Activated naive CD4-positive, alpha-beta T cell treated with anti-CD3 and anti-CD28 coated beads, Interleukin-2, amount 10 ng/mL, durations not matched to agents 7 days and 5 days (primary cell): ENCODE measurements at regions not wholly inside any gene's neighbourhood (a gene's known extent, or its start where the extent isn't known, plus 50 kb on each side); places are given as distances from the start of the nearest gene placed in this dataset.

Experiments
- CTCF ChIA-PET: fragments of 350-600 bp; sonication (Branson Sonifier 250); formaldehyde crosslinking; loops from one replicate; lab custom pipeline; 2021; ENCODE audit warnings: antibody characterized with exemption; lab: Charles Lee
- DNase-seq: peaks from one replicate; pipeline ENCODE4 v3.0.0-alpha.2; 2020
- H3K27ac Mint-ChIP-seq: one replicate; pipeline ENCODE4 v1.8.0; 2021; ENCODE audit warnings: mild to moderate bottlenecking, moderate library complexity, mixed read lengths
- H3K27me3 Mint-ChIP-seq: one replicate; pipeline ENCODE4 v1.8.0; 2021; ENCODE audit warnings: mild to moderate bottlenecking, mixed read lengths
- H3K36me3 Mint-ChIP-seq: one replicate; pipeline ENCODE4 v1.8.0; 2021; ENCODE audit warnings: mixed read lengths
- H3K4me1 Mint-ChIP-seq: one replicate; pipeline ENCODE4 v1.8.0; 2021; ENCODE audit warnings: mixed read lengths
- H3K4me3 Mint-ChIP-seq: one replicate; pipeline ENCODE4 v1.8.0; 2021; ENCODE audit warnings: mild to moderate bottlenecking, moderate library complexity, mixed read lengths
- H3K9me3 Mint-ChIP-seq: one replicate; pipeline ENCODE4 v1.8.0; 2021; ENCODE audit warnings: mixed read lengths

DNA sequence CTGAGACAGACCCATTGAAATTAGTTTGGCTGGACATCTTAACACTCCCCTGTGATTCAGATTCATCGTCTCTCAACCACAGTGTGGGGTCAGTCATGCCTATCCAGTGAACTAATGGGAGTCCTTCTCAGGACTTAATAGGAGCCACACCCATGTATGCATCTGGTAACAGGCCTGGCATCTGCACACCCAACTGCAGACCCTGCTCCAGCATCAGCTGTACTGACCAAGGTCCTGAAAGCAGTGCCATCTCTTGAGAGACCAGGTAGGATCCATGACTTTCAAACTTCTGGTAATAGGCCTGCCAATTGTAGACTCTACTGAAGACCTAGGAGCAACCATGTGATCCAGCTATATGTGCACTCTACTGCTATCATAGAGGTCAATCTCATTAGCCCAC is 363.6 kb upstream of the POU3F2 start:
- Mint-ChIP-seq H3K27ac (no peak overlapping the region), H3K4me3 (no peak overlapping the region), H3K36me3 (no peaks in the 10 kb centered on the region), H3K4me1 (no peaks in the 10 kb centered on the region), H3K9me3 (peaks cover 1% of the 10 kb centered on the region), H3K27me3 (no peaks in the 10 kb centered on the region)
- CTCF ChIA-PET, result no interaction called here
- no peak for DNase-seq

DNA sequence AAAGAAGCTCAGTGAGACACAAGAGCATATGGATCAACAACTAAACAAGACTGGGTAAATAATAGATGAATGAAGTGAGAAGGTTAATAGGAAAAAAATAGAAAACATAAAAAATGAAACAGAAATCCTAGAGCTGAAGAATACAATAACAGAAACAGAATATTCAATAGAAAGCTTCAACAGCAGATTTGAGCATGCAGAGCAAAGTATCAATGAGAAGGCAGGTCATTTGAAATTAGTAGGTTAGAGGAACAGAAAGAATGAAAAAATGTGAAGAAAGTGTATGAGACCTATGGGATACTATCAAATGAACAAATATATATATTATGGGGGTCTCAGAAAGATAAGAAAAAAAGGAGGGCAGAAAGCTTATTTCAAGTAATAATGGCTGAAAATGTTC is 362.9 kb upstream of the POU3F2 start:
- H3K4me1 Mint-ChIP-seq, result no peaks in the 10 kb centered on the region
- no peaks in the 10 kb centered on the region for H3K27me3 Mint-ChIP-seq
- no peak overlapping the region for H3K4me3 Mint-ChIP-seq
- DNase-seq, result no peak
- peaks cover 1% of the 10 kb centered on the region for H3K9me3 Mint-ChIP-seq
- H3K27ac Mint-ChIP-seq, result no peak overlapping the region
- H3K36me3 Mint-ChIP-seq, result no peaks in the 10 kb centered on the region
- CTCF ChIA-PET, result no interaction called here

DNA sequence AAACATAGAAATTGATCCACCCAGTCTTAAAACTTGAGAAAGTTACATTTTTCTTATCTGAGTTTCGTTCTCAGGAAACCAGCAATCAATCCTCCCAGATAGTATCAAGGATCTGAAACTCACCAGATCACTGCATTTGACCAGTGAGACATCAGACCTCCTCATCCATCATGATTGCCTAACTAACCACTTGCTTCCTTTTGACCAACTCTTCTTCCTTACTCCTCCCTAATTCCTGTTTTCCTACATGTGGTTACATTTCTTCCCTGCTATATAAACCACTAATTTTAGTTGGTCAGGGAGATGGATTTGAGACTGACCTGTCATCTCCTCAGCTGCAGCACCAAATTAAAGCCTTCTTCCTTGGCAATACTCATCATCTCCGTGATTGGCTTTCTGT is 357.1 kb upstream of the POU3F2 start:
- no peak for DNase-seq

DNA sequence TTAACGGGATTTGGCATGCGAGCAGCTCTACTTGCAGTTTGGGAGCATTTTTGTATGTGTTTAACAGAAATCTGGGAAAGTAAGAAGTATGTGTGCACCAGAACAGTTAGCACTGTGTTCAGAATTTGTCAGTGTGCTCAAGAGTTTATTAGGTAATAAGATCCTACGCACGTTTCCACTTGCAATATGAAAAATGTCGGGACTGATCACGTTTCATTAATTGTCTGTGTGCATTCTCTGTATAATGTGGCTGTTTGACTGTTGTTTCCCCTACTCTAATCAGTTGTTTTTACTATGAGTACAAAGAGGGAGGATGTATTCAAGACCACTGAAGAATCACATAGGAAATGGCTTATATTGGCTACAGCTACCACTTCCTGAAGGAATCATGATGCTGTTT is 349.7 kb upstream of the POU3F2 start:
- no peak for DNase-seq
- peaks cover 4% of the 10 kb centered on the region for H3K9me3 Mint-ChIP-seq
- no peaks in the 10 kb centered on the region for H3K4me1 Mint-ChIP-seq
- H3K27ac Mint-ChIP-seq, result no peak overlapping the region
- CTCF ChIA-PET, result no interaction called here
- H3K36me3 Mint-ChIP-seq, result no peaks in the 10 kb centered on the region
- H3K27me3 Mint-ChIP-seq, result no peaks in the 10 kb centered on the region
- no peak overlapping the region for H3K4me3 Mint-ChIP-seq

More for the DNA sequence above, 357.1 kb upstream of the POU3F2 start:
- CTCF ChIA-PET, result no interaction called here
- Mint-ChIP-seq H3K36me3 (no peaks in the 10 kb centered on the region), H3K4me3 (no peak overlapping the region), H3K4me1 (no peaks in the 10 kb centered on the region), H3K27ac (no peak overlapping the region), H3K27me3 (no peaks in the 10 kb centered on the region), H3K9me3 (peaks cover 4% of the 10 kb centered on the region)

DNA sequence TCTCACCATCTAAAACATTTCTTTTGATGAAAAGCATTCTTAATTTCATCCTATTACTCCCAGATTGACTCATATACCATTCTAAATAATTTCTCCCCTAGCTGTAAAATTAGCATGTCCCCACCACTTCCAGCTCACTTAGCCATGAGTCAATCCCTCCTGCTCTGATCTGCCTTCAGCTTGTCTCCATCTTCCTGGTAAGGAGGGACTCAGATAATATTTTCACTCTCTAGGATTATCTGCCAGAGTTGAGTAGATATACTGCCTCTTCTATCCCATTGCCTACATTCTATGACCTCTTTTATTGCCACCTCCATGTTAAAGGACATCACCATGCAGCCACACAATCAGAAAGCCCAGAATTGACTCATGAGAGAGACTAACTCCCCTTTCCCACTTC is 348.8 kb upstream of the POU3F2 start:
- Mint-ChIP-seq H3K9me3 (no peaks in the 10 kb centered on the region), H3K4me3 (no peak overlapping the region), H3K27ac (no peak overlapping the region), H3K36me3 (no peaks in the 10 kb centered on the region), H3K4me1 (no peaks in the 10 kb centered on the region), H3K27me3 (no peaks in the 10 kb centered on the region)
- no peak for DNase-seq
- CTCF ChIA-PET, result no interaction called here

DNA sequence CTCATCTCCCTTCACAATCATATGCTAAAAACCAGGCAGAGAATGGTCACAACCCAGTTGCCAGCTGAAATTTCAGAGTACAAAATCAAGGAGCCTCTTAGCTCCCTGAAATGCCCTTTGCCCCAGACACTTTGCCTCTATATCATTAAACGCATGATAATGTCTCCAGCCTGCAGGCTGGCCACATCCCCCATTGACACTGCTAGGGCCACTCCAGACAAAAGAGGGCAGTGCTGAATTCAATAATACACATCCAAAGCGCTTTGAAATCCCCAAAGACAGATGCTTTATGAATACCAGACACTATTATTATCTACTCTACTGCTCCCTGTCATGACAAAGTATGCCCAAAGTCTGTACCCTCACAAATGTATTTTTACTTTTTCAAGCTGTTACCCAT is 348.3 kb upstream of the POU3F2 start:
- no peaks in the 10 kb centered on the region for H3K27me3 Mint-ChIP-seq
- no peaks in the 10 kb centered on the region for H3K4me1 Mint-ChIP-seq

DNA sequence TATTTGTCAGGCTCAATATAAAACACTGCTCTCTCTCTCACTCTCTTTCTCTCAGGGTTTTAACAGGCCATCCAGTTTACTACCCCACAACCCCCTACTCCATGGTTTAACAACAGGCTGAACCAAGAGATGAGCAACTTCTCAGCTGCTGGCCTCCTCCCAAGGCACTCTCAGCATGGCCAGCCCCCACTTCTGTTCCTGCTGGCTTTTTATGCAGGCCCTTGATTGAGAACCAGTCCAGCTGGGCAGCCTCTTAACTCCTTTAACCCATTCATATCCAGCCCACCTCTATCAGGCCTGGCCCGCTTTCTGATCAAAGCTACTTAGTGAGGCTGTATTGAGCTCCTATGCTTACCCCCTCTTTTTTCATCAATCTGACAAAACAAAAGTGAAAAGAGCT is 346.8 kb upstream of the POU3F2 start:
- CTCF ChIA-PET, result no interaction called here
- H3K4me1 Mint-ChIP-seq, result no peaks in the 10 kb centered on the region

More for the DNA sequence above, 348.3 kb upstream of the POU3F2 start:
- H3K9me3 Mint-ChIP-seq, result no peaks in the 10 kb centered on the region
- DNase-seq, result no peak
- H3K36me3 Mint-ChIP-seq, result no peaks in the 10 kb centered on the region
- H3K4me3 Mint-ChIP-seq, result no peak overlapping the region
- CTCF ChIA-PET, result no interaction called here
- H3K27ac Mint-ChIP-seq, result no peak overlapping the region

DNA sequence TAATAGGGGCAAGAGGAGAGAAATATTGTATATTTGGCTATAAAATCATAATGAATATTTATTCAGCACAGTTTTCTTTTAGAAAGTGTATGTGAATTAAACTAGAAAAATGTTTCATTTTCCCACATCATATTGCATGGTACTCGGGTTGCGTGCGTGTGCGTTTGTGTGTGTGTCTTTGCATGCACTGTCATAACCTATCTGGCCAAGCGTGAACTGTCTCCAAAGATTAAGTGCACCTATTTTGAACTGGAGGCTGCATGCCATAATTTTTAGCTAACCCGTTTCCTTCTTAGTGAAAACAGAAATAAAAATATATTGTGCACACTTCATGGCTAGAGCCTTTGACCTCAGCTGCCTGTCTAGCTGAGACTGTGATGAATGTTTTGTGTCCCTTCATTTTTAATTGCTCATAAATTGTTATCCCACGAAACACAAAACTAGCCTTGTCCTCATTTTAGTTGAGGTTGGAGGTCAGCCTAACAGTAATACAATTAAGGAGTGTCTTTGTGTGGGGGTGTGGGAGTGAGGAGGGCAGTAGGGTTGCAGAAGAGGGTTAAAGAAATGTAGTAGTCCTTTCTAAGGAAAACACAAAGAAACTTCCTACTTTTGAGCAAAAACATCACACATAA is 336.1 kb upstream of the POU3F2 start:
- no peak overlapping the region for H3K27ac Mint-ChIP-seq
- H3K4me1 Mint-ChIP-seq, result no peaks in the 10 kb centered on the region
- no peak for DNase-seq
- no peaks in the 10 kb centered on the region for H3K27me3 Mint-ChIP-seq
- H3K9me3 Mint-ChIP-seq, result no peaks in the 10 kb centered on the region
- no peak overlapping the region for H3K4me3 Mint-ChIP-seq
- CTCF ChIA-PET, result no interaction called here
- no peaks in the 10 kb centered on the region for H3K36me3 Mint-ChIP-seq

More for the DNA sequence above, 346.8 kb upstream of the POU3F2 start:
- H3K27me3 Mint-ChIP-seq, result no peaks in the 10 kb centered on the region
- no peak for DNase-seq
- no peak overlapping the region for H3K4me3 Mint-ChIP-seq
- H3K27ac Mint-ChIP-seq, result no peak overlapping the region
- no peaks in the 10 kb centered on the region for H3K36me3 Mint-ChIP-seq
- no peaks in the 10 kb centered on the region for H3K9me3 Mint-ChIP-seq

DNA sequence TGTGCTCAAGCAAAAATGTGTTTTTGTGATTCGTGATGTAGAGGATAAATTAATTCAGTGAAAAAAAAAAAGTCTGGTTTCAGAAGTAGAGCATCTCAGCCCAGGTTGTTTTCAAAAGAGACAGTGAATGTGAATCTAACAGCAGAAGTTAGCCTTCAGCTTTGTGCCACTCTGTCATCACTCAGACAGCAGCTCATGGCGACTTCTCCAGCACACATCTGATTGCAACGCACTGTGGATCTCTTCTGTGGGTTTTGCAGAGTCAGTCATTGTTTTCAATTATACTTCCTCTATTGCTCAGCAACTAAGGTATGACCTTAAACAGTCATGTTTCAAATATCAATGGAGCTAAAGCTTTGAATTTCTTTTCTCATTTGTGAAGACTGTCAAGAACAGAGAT is 335.5 kb upstream of the POU3F2 start:
- no peaks in the 10 kb centered on the region for H3K9me3 Mint-ChIP-seq
- no peak for DNase-seq
- H3K36me3 Mint-ChIP-seq, result no peaks in the 10 kb centered on the region
- H3K27ac Mint-ChIP-seq, result no peak overlapping the region
- CTCF ChIA-PET, result no interaction called here
- no peak overlapping the region for H3K4me3 Mint-ChIP-seq
- no peaks in the 10 kb centered on the region for H3K27me3 Mint-ChIP-seq
- H3K4me1 Mint-ChIP-seq, result no peaks in the 10 kb centered on the region

DNA sequence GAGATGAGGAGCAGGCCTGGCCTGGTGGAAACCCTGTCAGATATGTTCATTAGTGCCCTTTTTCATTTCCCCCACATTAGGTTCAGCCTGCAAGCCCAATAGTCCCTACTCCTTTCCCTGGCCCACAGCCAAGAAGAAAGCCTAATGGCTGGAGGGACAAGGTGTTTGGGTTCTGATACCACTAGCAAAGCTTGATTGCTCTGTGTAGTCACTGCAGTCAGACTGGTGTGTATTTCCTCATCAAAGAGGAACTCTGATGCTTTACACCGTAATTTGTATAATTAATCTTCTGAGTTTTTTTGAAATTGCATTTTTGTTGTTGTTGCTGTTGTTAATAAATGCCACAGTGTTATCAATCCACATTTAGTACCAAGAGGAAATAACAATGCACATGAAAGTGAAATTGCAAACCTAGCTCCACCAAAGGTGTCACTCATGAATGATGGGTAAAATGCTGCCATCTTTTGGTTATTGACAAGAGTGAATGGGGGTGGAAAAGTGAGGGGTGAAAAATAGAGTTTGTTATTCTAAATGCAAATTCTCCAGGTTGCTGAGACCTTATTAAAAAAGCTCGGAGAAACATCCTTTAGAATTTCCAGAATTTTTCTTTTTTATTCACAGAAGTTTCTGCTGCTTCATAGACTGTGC is 320.2 kb upstream of the POU3F2 start:
- no peaks in the 10 kb centered on the region for H3K9me3 Mint-ChIP-seq
- H3K27me3 Mint-ChIP-seq, result no peaks in the 10 kb centered on the region
- DNase-seq, result no peak
- no peak overlapping the region for H3K27ac Mint-ChIP-seq
- no peaks in the 10 kb centered on the region for H3K4me1 Mint-ChIP-seq
- no peaks in the 10 kb centered on the region for H3K36me3 Mint-ChIP-seq
- CTCF ChIA-PET, result interaction anchor here (0.7 kb wide), 1 partner anchor 349 kb away, joined by 3 read pairs; no protein-coding TSS in a partner anchor
- no peak overlapping the region for H3K4me3 Mint-ChIP-seq

DNA sequence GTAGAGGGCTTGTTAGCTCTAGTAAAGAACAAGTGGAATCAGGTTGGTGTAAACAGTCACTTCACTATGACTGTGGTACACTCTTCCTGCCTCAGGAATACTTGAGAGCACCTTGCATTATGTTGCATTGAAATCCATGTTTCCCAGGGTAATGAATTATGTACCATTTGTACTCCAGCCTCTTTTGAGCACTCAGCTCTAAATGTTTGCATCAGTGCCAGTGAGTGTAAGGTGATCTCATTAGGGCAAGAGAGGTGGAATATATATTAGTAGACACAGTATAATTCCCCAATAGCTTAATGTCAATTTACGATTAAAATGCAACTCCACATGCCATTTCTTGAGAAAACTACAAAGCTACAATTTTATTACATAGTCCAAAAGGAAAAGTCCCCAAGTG is 319.6 kb upstream of the POU3F2 start:
- DNase-seq, result no peak
- CTCF ChIA-PET, result interaction anchor here (0.7 kb wide), 1 partner anchor 349 kb away, joined by 3 read pairs; no protein-coding TSS in a partner anchor
- Mint-ChIP-seq H3K4me1 (no peaks in the 10 kb centered on the region), H3K27ac (no peak overlapping the region), H3K4me3 (no peak overlapping the region), H3K27me3 (no peaks in the 10 kb centered on the region), H3K9me3 (no peaks in the 10 kb centered on the region), H3K36me3 (no peaks in the 10 kb centered on the region)

DNA sequence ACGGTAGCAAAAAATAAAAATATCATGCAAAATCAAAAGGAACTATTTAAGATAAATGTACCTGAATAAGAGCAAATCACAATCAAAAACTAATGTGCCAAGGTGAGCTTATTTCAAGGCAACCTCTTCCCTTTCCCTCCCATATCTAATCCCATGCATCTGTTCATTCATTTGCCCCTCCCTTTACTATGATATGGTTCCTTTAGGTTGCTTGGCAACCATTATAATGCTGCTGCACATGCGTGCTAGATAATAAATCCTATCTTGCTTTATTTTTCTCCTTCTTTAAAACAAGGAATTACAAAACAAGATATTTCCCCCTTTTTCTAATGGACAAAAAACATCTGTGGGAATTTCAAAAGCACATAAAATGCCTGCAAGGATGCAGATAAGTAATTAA is 318.2 kb upstream of the POU3F2 start:
- Mint-ChIP-seq H3K36me3 (no peaks in the 10 kb centered on the region), H3K4me3 (no peak overlapping the region), H3K27ac (no peak overlapping the region), H3K27me3 (no peaks in the 10 kb centered on the region), H3K4me1 (no peaks in the 10 kb centered on the region), H3K9me3 (peaks cover 3% of the 10 kb centered on the region)
- CTCF ChIA-PET, result no interaction called here
- DNase-seq, result no peak

DNA sequence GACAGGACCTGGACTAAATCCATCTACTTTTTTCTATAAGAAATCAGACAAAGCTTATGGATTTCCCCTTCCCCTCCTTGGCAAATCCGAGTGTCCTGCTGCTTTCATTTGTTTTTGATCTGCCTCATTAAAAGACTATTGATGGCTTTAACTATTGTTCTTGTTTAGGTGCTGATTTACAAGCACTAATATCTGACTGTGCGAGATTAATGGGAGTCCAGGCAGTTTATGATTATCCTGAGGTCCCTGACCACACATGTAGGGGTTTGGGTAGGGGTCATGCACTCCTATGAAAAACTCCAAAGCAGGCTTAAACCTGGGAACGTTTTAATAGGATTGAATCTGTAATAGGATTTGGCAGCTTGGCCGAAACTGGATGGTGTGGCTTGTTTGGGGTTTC is 317.5 kb upstream of the POU3F2 start:
- Mint-ChIP-seq H3K27ac (no peak overlapping the region), H3K27me3 (no peaks in the 10 kb centered on the region), H3K4me1 (no peaks in the 10 kb centered on the region), H3K9me3 (peaks cover 3% of the 10 kb centered on the region), H3K4me3 (no peak overlapping the region), H3K36me3 (no peaks in the 10 kb centered on the region)
- no peak for DNase-seq
- CTCF ChIA-PET, result no interaction called here

DNA sequence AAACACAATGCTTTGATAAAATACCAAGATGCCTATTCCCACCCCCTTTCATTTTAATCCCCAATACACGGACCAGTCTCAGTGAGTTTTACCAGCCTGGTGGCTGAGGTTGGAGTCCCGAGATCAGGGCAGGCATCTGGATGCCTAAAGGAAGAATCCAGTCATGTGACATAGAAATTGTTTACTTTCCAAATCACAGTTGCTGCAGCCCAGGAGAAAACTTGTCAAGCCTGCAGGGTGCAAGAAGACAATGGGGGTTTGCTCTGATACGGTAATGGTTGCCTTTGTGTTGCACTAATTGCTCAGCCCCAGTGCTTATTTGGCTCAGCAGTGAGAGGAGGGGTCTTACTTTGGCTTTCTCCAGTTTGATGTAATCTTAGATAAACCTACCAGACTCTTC is 308.5 kb upstream of the POU3F2 start:
- H3K9me3 Mint-ChIP-seq, result peaks cover 3% of the 10 kb centered on the region
- no peak overlapping the region for H3K4me3 Mint-ChIP-seq
- H3K4me1 Mint-ChIP-seq, result no peaks in the 10 kb centered on the region
- no peak for DNase-seq
- no peaks in the 10 kb centered on the region for H3K36me3 Mint-ChIP-seq
- H3K27ac Mint-ChIP-seq, result no peak overlapping the region
- CTCF ChIA-PET, result no interaction called here
- no peaks in the 10 kb centered on the region for H3K27me3 Mint-ChIP-seq

DNA sequence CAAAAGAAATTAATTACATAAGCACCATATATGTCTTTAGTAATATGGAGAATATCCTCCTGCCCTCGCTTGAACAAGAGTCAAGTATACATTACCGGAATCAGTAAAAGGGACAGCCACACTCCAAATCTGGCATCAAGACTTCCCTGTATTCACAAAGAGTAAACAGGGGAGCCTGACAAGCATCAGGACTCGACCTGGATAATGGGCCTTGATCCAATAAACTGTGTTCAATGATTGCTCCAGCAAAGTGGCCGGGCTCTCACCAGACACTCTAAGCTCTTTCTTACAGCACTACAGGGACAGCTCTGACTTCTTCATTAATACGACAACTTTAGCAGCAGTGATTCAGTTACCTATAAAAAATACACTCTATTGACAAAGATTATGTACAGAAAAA is 307.9 kb upstream of the POU3F2 start:
- Mint-ChIP-seq H3K27me3 (no peaks in the 10 kb centered on the region), H3K27ac (no peak overlapping the region), H3K4me1 (no peaks in the 10 kb centered on the region), H3K36me3 (no peaks in the 10 kb centered on the region), H3K4me3 (no peak overlapping the region), H3K9me3 (no peaks in the 10 kb centered on the region)
- DNase-seq, result no peak
- CTCF ChIA-PET, result no interaction called here
